SKM-1 (cell line): ENCODE measurements at regions not wholly inside any gene's neighbourhood (a gene's known extent, or its start where the extent isn't known, plus 50 kb on each side); places are given as distances from the start of the nearest gene placed in this dataset.
"Not testable (repeated sequence)": the region's sequence is repeated elsewhere in the genome, so short reads cannot be mapped to it uniquely, and the experiment has no call there.

ENCODE experiments used
- DNase-seq: peaks from one replicate; lab custom pipeline; 2025; ENCODE audit not compliant: unreplicated experiment; lab: John Stamatoyannopoulos, UW

DNA sequence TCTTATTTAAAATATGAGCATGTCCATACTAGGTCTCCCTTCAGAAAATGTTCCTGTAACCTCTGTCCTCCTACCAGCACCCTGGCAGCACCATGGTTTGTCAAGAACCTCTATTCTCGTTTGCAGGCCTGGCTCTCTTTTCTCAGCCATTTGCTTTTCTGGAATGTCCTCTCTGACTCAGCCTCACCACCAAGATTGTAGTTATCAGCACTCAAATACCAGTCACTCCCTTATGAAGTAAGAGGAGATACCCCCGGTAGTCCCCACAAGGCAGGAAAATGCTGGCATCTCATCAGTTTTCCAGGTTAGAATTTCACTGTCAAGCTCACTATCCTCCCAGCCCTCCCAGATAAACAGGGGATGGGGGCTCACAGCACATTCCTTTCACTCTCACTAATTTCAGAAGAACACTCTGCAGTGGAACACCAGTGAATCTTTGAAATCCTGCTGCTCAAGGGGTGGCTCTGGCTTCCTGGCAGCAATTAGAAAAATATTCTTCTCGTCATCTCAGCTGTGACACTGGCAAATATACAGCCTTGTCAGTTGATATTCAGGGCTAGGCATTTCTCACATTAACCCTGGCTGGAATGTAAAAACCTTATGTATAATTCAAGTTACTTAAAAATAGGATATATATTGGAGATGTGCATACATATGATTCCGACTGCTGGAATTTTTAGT lies 129.2 kb downstream of the TBX18 start:
- DNase-seq, result no peak

DNA sequence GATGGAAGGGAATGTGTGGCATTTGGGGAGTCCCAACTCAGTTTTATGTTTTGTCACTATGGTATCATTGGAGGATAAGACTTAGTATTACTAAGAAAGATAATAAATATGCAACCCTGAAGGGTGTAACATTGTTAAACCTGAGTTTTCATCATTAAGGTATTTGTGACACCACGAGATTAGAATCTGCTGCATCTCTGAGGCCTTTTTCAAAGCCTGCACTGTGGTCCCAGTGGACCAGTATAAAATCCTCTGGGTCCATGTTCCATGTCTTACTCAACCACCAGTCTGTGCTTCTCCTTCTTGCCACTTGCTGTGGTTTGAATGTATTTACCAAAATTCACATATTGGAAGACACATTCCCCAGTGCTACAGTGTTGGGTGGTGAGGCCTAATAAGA lies 130.6 kb downstream of the TBX18 start:
- DNase-seq, result no peak

DNA sequence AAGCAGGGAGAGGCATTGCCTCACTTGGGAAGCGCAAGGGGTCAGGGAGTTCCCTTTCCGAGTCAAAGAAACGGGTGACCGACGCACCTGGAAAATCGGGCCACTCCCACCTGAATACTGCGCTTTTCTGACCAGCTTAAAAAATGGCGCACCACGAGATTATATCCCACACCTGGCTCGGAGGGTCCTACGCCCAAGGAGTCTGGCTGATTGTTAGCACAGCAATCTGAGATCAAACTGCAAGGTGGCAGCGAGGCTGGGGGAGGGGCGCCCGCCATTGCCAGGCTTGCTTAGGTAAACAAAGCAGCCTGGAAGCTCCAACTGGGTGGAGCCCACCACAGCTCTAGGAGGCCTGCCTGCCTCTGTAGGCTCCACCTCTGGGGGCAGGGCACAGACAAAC lies 137.9 kb downstream of the TBX18 start:
- not testable (repeated sequence) for DNase-seq

DNA sequence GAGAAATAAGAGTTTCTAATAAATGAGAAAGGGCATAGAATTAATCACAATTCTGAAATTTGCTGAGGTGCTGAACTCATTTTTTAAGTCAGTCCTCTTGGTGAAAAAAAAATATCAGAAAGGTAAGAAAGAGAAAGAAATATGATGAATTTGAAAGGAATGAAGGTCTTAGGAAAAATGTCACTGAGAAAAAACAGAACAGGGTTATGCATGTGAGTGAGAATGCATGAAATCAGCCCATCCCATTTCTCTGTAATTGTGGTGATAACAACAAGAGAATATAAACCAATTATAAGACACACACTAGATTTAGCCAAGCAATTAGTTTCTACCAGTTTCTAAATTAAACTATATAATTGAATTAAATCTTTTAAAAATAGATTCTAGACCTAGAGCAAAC lies 138.9 kb downstream of the TBX18 start:
- no peak for DNase-seq

DNA sequence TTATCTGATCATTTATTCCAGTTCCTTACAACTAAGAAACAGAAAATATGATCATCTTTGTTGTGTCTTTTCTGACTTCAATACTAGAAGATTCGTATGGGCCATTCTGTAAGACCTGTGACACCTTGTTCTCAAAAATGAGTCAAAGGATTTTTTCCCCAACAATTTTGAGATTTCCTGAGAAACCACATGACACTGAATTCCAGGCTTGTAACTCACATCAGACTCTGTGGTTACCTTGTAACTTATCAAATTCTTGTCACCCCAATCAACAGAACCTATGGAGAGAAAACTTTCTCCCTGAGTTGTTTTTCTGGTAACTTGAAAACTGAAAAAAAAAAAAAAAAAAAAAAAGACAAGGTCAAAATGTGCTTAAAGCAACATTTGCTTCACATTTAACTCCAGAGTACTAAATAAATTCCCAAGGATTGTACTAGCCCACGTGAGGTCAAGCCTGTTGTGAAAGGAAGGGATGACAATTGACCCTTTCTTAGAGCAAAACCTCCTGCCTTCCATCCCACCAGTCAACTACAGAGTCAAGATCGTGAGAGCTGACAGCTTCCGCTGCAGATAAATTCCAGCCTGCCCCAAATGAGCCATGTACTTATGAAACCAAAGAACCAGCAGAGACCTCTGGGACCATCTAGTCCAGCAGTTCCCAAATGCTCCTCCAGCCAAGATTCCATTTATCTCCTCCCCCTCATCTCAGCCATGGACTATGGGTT lies 140.3 kb downstream of the TBX18 start:
- DNase-seq, result no peak

DNA sequence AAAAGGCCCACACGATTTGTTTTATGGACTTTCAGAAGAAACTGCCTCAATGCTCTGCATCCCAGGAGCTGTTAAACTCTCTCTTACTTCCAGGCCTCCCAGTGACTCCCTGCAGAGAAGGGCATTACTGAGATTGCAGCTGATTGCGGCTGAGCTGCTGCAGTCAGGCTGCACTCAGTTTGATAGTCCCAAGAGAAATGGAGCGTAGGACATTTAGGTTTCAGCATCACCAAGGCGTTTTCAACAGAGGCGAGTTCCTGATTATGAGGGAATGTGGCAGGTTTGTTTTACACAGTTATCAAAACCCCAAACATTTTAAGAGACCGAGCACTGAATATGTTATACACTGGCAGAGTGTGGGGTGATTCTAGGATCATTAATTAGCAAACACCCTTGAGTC lies 145.6 kb downstream of the TBX18 start:
- DNase-seq, result no peak

DNA sequence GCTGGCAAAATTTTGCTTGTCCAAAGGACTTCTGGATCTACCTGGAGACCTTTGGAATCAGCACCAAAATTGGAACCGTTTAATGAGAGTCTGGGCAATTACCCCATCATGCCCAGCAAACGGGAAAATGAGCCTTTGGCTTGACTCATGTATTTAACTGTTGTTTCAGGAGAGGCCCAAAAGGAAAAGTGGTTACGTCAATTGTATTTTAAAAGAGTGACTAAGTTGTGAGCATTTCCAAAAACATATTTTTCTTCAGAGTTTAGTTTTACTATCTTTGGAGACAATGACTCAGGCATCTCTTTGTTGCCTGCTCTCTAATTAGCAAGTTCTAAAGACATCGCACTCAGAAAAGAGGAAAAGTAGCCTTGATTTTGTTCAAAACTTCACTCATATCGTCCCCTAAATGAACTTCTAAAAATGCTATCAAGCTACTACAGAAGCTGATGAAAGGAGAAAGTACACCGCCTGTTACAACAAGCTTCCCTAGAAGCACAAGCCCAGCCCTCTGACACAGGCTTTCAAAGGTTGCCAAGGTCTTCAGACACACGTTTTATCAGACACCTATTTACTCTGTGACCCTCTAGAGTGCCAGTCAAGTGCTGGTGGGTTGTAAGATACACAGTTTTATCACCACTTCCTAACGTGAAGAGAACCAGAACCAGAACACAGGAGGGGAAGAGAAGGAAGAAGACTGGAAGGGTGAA lies 146.2 kb downstream of the TBX18 start:
- DNase-seq, result no peak

DNA sequence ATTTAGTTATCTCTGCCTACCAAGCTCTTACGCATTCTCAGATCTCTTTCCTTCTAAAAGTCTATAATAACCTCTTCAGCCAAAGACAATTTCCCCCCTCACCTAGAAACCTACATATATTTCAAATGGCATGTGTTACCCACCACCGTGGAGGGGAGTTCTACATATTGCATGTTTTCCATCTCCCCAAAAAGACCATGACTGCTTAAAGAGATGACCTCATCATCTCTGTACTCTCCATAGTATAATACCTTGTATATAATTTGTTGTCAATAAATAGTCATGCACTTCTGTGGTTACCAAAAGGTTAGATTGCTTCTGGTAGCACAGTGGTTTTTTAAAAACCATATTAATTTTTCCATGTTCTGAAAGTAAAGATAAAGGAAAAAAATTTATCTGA lies 148.4 kb downstream of the TBX18 start:
- no peak for DNase-seq

DNA sequence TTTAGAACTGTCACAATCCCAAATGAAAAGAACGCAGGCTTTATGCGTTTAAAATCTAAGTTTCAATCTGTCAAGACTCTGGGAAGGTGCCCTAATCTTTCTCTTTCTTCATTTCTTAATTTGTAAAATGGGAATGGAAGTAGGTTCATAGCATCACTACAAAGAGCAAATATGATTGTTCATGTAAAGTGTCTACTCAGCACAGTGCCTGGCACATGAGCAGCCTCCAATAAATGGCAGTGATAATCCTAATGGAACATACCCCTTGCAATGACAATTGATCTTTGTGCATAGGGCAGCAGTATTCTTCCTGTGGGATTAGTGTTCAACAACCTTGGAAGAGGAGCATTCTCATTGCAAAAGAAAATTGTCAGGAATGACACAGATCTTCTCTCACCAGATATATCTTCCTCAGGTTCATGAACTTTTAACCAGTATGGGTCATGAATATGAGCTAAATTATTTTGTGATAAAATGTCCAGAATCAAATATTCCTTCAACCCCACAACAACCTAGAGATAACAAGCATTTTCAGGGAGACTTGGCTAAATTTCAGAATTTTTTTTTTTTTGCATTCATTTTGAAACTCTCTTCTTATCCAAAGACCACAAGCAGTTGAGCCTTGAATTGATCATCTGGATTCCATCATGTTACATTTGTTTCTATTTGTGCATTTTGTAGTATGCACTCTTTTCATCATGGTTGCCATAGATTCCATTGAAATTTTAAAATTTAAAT lies 149.1 kb downstream of the TBX18 start:
- DNase-seq, result no peak

DNA sequence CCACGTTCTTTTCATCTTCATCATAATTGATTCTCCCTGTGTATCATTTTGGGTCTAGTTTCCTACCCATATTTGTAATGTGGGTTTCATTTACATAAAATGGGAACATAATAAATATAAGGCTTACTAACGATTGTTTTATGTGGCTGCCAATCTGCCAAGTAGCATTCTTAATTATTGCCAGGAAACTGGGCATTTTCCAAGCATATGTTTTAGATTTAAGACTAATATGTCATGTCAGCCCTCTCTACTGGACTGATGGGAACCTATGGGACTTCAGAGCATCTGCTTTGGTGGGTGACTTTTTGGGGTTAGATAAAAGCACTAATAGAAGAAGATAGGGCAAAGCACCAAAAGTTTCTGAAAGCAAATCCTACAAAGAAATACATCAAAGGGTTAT lies 157.5 kb downstream of the TBX18 start:
- no peak for DNase-seq

DNA sequence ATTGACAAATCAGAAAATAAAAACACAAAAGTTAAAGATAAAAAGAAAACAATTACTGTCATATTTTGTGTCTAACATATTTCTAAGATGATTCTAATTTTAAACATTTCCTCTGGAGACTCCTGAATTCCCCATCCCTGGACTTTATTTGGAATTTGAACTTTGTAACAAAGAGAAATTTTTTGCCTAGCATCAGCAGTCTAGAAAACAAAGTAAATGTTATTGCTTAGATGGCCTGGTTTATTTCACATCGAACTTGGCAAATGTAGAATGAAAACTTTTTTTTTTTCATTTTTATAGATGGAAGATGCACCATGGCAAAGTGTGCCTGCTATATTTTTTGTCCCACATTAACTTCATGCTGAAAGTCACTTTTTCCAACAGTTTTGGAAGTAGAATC lies 159.1 kb downstream of the TBX18 start:
- DNase-seq, result no peak

DNA sequence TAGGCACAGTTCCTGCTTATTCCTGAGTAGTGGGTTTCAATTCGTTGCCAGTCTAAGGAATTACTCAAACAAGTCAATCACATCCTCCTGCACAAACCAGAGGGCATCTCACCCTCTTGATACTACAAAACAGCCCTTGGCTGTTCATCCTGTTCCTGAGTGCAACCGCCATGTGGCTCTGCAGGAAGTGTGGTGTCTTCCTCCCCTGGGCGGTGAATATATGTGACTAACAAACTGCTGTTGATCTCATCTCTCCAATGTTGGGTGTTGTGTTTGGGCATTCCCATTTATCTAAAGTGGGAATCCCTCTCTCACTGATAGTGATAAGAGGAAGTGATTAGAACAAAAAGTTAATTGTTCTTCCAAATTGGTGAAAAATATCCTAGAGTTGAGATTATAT lies 163.0 kb downstream of the TBX18 start:
- DNase-seq, result no peak

DNA sequence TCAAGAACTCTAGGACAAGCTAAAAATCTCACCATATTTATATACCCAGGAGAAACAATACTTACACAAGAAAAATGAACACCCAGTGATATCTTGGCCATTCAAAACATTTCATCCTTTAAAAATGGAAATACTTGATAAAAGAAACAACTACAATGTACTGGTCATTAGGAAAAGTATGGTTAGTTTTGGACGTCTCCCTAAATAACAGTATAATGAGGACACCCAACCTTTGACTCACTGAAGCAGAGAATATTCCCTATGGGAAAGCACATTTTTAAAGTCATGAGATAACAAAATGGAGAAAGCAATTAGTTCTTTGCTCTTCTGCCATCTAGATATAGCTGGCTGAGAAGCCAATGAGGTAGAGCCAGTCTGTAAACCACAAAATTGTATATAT lies 164.4 kb downstream of the TBX18 start:
- no peak for DNase-seq

DNA sequence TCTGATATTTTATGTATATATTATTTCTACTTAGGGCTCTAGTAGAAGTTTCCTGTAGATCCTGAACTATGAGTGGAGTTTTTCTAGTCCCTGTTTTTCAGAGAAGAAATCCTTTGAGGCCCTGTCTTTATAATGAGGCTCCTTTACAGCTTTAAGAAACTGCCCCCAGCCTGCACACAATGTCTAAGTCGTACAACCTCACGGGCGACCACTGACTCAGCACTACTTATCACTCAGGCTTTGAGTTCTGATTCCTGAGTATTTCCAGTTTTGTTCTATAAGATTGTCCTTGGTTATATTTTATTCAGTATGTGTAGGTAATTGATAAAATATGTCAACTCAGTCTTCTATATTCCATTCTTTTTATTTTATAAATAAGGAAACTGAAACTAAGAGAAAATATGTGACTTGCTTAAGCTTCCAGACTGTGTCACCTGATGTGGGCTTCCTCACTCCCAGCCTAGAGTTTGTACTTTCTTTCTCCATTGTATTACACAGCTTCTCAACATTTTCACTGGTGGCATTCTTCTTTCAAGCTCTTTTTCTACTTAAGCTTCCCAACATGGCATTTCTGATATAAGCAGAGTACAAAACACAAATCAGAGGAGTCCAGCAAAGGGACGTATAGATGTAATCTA lies 167.0 kb downstream of the TBX18 start:
- no peak for DNase-seq

DNA sequence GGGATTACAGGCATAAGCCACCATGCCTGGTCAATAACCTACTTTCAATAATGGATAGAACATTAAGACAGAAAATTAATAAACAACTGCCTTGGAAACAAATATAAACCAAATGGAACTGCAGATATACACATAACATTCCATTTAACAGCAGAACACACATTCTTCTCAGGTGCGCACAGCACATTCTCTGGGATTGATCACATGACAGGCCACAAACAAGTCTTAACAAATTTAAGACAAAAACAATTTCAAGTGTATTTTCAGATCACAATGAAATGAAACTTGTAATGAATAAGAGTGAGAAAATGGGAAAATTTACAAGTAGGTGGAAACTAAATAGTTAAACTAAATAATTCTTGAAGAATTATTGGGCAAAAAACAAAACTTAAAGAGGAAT lies 167.9 kb downstream of the TBX18 start:
- DNase-seq, result no peak

DNA sequence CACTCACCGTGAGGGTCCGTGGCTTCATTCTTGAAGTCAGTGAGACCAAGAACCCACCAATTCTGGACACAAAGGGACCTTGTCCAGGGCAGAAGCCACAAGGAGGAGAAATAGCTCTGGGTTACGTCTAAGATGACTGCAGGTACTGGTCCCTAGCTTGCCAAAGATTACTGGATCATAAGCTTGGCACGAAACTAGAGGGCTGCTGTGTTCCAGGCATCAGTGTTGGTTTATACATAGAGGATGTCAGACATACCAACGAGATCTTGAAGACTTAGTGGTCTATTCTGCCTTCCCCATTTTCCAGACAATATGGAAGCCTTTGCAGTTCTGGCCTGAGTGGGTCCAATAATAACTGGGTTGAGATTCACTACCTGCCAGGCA lies 175.7 kb downstream of the TBX18 start:
- no peak for DNase-seq

DNA sequence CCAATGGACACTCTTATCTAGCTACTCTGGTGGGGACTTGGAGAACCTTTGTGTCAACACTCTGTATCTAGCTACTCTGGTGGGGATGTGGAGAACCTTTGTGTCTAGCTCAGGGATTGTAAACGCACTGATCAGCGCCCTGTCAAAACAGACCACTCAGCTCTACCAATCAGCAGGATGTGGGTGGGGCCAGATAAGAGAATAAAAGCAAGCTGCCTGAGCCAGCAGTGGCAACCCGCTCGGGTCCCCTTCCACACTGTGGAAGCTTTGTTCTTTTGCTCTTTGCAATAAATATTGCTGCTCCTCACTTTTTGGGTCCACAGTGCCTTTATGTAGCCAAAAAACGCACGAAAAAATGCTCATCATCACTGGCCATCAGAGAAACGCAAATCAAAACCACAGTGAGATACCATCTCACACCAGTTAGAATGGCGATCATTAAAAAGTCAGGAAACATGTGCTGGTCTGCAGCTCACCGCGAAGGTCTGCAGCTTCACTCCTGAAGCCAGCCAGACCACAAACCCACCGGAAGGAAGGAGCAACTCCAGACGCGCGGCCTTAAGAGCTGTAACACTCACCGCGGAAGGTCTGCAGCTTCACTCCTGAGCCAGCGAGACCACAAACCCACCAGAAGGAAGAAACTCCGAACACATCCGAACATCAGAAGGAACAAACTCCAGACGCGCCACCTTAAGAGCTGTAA lies 176.3 kb downstream of the TBX18 start:
- not testable (repeated sequence) for DNase-seq

DNA sequence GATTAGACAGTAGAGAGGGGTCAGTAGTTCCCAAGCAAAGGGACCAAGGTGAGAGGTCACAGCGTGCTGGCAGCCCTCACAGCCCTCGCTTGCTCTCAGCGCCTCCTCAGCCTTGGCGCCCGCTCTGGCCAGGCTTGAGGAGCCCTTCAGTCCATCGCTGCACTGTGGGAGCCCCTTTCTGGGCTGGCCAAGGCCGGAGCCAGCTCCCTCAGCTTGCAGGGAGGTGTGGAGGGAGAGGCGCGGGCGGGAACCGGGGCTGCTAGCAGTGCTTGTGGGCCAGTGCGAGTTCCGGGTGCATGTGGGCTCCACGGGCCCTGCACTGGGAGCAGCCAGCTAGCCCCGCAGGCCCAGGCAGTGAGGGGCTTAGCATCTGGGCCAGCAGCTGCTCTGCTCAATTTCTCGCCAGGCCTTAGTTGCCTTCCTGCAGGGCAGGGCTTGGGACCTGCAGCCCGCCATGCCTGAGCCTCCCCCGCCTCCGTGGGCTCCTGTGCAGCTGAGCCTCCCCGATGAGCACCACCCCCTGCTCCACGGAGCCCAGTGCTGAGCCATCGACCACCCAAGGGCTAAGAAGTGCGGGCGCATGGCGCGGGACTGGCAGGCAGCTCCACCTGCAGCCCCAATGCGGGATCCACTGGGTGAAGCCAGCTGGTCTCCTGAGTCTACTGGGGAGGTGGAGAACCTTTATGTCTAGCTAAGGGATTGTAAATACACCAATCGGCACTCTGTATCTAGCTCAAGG lies 177.0 kb downstream of the TBX18 start:
- DNase-seq, result not testable (repeated sequence)

DNA sequence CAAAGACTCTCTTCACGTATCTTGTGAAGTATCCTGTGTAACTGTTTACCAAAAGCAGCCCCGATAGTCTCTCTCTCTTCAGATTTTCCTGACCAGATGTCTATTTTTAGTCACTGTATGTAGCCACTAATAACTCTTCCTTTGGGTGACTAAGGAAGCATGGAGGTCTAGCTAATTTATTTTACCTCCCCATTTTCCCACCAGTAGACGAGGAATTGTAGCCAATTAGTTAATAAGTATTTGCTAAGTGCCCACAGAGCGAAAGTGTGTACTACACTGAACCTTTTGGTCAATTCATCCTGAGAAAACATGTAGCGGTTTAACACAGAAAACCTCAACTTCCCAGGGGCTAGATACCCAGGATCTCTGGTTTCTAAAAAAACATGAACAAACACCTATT lies 180.6 kb downstream of the TBX18 start:
- DNase-seq, result no peak

DNA sequence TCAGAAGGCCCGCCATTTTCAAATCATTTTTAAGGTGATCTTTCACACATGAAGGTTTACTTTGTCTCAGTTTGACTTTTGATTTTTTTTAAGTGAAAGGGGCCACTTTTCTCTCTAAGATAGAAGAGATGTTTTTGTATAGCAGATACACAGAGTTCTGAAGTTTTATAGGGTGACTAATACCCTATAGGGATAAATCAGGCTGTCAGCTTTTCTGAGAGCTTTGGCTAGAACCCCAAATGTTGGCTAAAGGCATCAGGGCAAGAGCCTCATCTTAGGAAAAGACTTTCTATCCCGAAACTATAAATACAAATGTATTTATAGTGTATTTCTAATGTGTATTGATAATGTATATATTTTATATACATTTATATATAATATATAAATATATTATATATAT lies 181.4 kb downstream of the TBX18 start:
- no peak for DNase-seq
